ENCODE measurements at regions not wholly inside any gene's neighbourhood (a gene's known extent, or its start where the extent isn't known, plus 50 kb on each side); places are given as distances from the start of the nearest gene placed in this dataset.
A peak's percentile ranks its signal among the peaks of the same experiment; 100 is the strongest.

GRCh38 chr13:73369095-73369494 lies 310.3 kb downstream of the KLF5 start:
- H3K27me3 ChIP-seq (ENCODE audit: control insufficient read depth, insufficient read depth, low read length): no peaks in the 10 kb centered on the region
- H3K4me3 ChIP-seq (ENCODE audit: low read depth, low read length): no peak overlapping the region
- no peak for TF ChIP-seq CTCF (IDR thresholded peaks at IDR 0.05; ENCODE audit: insufficient read depth, low read length, severe bottlenecking)
- no peak for DNase-seq (ENCODE audit: low read depth)
- FAIRE-seq: no peak
- no peaks in the 10 kb centered on the region for H3K36me3 ChIP-seq (ENCODE audit: control insufficient read depth, insufficient read depth, low read length)

GRCh38 chr13:73368608-73369007 lies 309.8 kb downstream of the KLF5 start:
- no peaks in the 10 kb centered on the region for H3K36me3 ChIP-seq (ENCODE audit: control insufficient read depth, insufficient read depth, low read length)
- no peak for TF ChIP-seq CTCF (IDR thresholded peaks at IDR 0.05; ENCODE audit: insufficient read depth, low read length, severe bottlenecking)
- no peaks in the 10 kb centered on the region for H3K27me3 ChIP-seq (ENCODE audit: control insufficient read depth, insufficient read depth, low read length)
- DNase-seq (ENCODE audit: low read depth) (peak; percentile 98), FAIRE-seq (no peak)
- no peak overlapping the region for H3K4me3 ChIP-seq (ENCODE audit: low read depth, low read length)

- Histone ChIP-seq H3K27me3 (ENCODE audit: control insufficient read depth, insufficient read depth, low read length) (no peaks in the 10 kb centered on the region), H3K4me3 (ENCODE audit: low read depth, low read length) (no peak overlapping the region), H3K36me3 (ENCODE audit: control insufficient read depth, insufficient read depth, low read length) (no peaks in the 10 kb centered on the region)
- DNase-seq (ENCODE audit: low read depth): no peak
- TF ChIP-seq CTCF (IDR thresholded peaks at IDR 0.05; ENCODE audit: insufficient read depth, low read length, severe bottlenecking): no peak
- FAIRE-seq: no peak
Observed at GRCh38 chr13:73367886-73368285, 309.1 kb downstream of the KLF5 start.

- Histone ChIP-seq H3K4me3 (ENCODE audit: low read depth, low read length) (no peak overlapping the region), H3K36me3 (ENCODE audit: control insufficient read depth, insufficient read depth, low read length) (no peaks in the 10 kb centered on the region), H3K27me3 (ENCODE audit: control insufficient read depth, insufficient read depth, low read length) (no peaks in the 10 kb centered on the region)
- TF ChIP-seq CTCF (IDR thresholded peaks at IDR 0.05; ENCODE audit: insufficient read depth, low read length, severe bottlenecking): no peak
- FAIRE-seq (no peak), DNase-seq (ENCODE audit: low read depth) (peak; percentile 73)
Observed at GRCh38 chr13:73366241-73366640, 307.4 kb downstream of the KLF5 start.

- Histone ChIP-seq H3K4me3 (ENCODE audit: low read depth, low read length) (no peak overlapping the region), H3K36me3 (ENCODE audit: control insufficient read depth, insufficient read depth, low read length) (no peaks in the 10 kb centered on the region), H3K27me3 (ENCODE audit: control insufficient read depth, insufficient read depth, low read length) (no peaks in the 10 kb centered on the region)
- TF ChIP-seq CTCF (IDR thresholded peaks at IDR 0.05; ENCODE audit: insufficient read depth, low read length, severe bottlenecking): no peak
- peak; percentile 98 for DNase-seq (ENCODE audit: low read depth)
- FAIRE-seq: peak; percentile 95
Observed at GRCh38 chr13:73365681-73366080, 306.9 kb downstream of the KLF5 start.

- no peaks in the 10 kb centered on the region for H3K36me3 ChIP-seq (ENCODE audit: control insufficient read depth, insufficient read depth, low read length)
- no peak for TF ChIP-seq CTCF (IDR thresholded peaks at IDR 0.05; ENCODE audit: insufficient read depth, low read length, severe bottlenecking)
- no peak for FAIRE-seq
- no peak for DNase-seq (ENCODE audit: low read depth)
- H3K4me3 ChIP-seq (ENCODE audit: low read depth, low read length): no peak overlapping the region
- no peaks in the 10 kb centered on the region for H3K27me3 ChIP-seq (ENCODE audit: control insufficient read depth, insufficient read depth, low read length)
Observed at GRCh38 chr13:73365252-73365651, 306.4 kb downstream of the KLF5 start.
